GM12891 (cell line): ENCODE measurements at regions not wholly inside any gene's neighbourhood (a gene's known extent, or its start where the extent isn't known, plus 50 kb on each side); places are given as distances from the start of the nearest gene placed in this dataset.
"Not testable (repeated sequence)": the region's sequence is repeated elsewhere in the genome, so short reads cannot be mapped to it uniquely, and the experiment has no call there.

Experiments
- PAX5 ChIP-seq: IDR thresholded peaks from 2 replicates; pipeline ENCODE4 v1.6.1; 2011; ENCODE audit warnings: low read length, moderate library complexity, mild to moderate bottlenecking; ENCODE audit not compliant: insufficient read depth, severe bottlenecking
- POLR2A ChIP-seq: IDR thresholded peaks from 2 replicates; pipeline ENCODE4 v1.6.1; 2011; ENCODE audit warnings: low read depth, low read length, control low read depth
- POLR2AphosphoS5 ChIP-seq: IDR thresholded peaks from 2 replicates; pipeline ENCODE4 v1.6.1; 2011; ENCODE audit warnings: low read depth, low read length, control low read depth
- POU2F2 ChIP-seq: IDR thresholded peaks from 2 replicates; pipeline ENCODE4 v1.6.1; 2011; ENCODE audit warnings: low read depth, mild to moderate bottlenecking, control low read depth, low read length, moderate library complexity
- SPI1 ChIP-seq: IDR thresholded peaks from 2 replicates; pipeline ENCODE4 v1.6.1; 2011; ENCODE audit warnings: low read depth, low read length, control low read depth
- TAF1 ChIP-seq: IDR thresholded peaks from 2 replicates; pipeline ENCODE4 v1.6.1; 2011; ENCODE audit warnings: low read depth, low read length, control low read depth

- not testable (repeated sequence) for TF ChIP-seq SPI1, POLR2A, POU2F2, POLR2AphosphoS5, TAF1, PAX5
Observed at GRCh38 chr4:64673121-64673520, 263.9 kb upstream of the TECRL start.
